NCI-H524 treated with DMSO at 0.1 percent for 48 hours (cell line): ENCODE measurements at regions not wholly inside any gene's neighbourhood (a gene's known extent, or its start where the extent isn't known, plus 50 kb on each side); places are given as distances from the start of the nearest gene placed in this dataset.
A peak's percentile ranks its signal among the peaks of the same experiment; 100 is the strongest.

Experiments used
- DNase-seq: peaks from one replicate; lab custom pipeline; 2025; lab: John Stamatoyannopoulos, UW

DNA sequence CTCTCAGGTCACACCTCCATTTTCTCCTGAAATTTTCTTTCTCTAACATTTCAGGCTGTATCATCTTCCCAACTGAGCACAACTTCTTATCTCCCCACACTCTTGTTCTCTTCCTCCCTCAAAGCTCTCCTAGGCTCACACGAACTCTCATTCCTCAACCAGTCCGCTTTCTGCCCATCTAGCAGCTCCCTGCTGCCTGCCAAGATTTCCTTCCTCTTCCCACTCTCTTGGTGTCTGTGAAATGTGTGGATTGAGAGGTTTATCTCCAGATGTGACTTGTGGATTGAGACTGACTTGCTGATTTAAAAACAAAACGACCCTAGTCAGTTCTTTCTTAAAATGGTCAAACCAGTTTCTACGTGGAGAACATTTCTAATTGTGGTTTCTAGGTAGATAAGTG is 106.3 kb downstream of the MTNR1B start:
- DNase-seq, result no peak

DNA sequence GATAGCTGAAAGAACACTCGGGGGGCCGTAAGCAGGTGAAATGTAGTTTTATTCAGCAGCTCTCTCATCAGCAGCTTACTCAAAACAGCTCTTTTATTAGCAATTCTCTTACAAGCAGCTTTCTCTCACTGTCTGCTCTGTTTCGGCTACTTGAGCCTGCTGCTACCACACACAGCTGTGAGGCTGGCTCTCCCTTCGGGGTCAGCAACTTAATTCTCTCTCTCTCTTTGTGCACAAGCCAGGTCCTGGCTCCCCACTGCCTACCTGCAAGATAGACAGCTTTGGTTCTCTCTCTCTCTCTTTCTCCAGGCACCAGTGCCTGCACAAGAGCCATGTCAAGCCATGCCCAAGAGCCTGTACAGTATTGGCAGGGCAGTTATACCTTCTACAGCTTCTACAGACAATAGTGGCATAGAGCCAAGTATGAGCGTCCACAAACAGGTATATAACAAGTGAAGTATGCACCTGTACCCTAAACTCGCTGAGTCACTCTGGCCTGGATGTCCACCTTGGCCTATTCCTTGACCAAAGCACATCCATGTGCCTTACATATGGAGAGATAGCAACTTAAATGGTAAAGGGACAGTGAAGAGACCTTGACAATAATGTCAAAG is 110.8 kb downstream of the MTNR1B start:
- DNase-seq, result no peak

DNA sequence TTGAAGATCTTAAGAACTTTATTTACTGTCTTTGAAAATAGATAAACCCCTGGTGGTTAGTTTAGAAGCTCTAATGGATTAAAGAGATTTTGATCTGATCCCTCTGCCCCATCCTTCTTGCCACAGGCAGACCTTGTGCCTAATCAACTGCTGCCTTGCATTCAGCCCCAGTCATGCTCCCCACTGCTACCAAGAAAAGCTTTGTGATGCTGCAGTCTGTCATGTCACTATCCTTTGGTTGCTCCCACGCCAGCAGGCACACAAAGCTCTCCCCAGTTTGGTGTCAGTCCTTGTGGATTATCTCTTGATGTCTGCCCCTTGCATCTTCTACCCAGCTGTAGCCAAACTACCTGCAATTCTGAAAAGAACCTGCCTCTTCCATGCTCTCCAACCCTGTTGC is 112.2 kb downstream of the MTNR1B start:
- no peak for DNase-seq

- DNase-seq, result no peak
These were observed 113.4 kb downstream of the MTNR1B start for GRCh38 chr11:93082900-93083299.

DNA sequence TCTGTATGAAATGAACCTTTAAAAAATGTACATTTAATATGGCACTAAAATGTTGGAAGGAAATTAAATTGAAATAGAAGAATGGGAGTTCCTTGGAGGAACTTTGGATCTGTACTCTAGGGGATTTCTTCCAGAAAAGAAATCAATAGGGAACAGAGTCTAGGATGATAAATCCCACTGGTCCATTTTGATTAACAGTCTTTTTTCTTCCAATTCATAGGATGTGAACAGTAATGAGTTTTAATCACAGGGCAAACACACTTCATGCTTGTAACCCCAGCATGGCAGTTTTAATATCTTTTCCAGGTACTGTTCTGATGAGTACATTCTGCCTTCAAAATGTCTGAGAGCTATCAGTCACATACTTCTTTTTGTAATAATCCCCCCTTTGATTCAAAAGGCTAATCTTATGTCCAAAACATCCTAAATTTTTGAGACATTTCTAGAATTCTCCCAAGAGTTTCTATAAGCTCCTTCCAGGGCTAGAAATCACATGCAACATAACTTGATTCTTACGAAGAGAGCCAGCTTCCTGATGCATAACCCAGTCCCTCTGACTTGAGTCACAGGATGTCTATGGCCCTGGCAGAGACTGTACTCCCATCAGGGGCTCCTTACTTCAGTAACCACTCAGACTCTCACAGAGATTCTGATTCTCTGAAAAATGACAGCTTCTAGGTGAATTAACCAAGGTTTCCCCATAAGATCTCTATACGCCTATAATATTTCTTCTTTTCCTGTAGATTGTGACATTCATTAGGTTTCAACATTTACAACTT is 112.9 kb downstream of the SLC36A4 start:
- DNase-seq, result no peak

GRCh38 chr11:93089474-93090102 is 108.2 kb downstream of the SLC36A4 start:
- DNase-seq, result peak; percentile 7
